GM20000 (cell line): ENCODE measurements at regions not wholly inside any gene's neighbourhood (a gene's known extent, or its start where the extent isn't known, plus 50 kb on each side); places are given as distances from the start of the nearest gene placed in this dataset.

Source experiments
- DNase-seq: peaks from one replicate; pipeline ENCODE4 v3.0.0; 2012; ENCODE audit warnings: low spot score
- TF ChIP-seq, protein P1 (sequence below): IDR thresholded peaks from 2 replicates; pipeline ENCODE4 v1.5.1; 2012; ENCODE audit warnings: mild to moderate bottlenecking, control low read depth; ENCODE audit errors: extremely low read depth, missing control alignments

DNA sequence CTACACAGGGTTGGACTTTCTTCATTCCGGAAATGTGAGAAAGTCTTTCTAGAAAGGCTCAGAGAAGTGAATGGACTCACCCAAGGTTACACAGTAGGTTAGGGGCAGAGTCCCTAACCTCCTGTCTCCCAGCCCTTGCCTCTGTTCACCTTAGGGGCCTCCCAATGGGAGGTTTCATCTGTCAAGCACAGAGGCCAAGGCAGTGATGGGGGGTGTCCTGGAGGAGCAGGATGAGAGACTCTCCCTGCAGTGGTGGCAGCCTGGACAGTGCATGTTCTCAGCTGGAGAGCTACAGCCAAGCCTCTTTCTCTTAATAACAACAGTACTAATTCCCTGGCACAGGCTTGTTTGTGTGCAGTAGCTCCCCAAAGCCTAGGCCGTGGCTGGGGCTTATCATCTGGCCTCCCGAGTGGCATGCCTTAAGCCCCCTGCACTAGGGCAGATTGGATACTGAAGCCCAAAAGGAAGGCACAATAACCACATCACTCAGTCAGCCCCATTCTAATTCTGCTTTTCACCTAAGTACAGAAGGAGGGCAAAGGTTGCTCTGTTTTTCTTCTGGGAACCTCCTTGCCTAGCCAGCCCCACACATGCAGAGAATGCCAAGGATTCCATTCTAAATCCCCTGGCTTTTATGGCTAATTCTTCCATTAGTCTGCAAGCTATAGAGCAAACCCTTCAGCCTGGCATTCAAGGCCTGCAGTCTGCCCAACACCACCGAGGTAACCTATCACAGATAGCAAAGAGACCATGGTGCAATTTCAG is 50.2 kb upstream of the XPA start:
- TF ChIP-seq, protein P1, sequence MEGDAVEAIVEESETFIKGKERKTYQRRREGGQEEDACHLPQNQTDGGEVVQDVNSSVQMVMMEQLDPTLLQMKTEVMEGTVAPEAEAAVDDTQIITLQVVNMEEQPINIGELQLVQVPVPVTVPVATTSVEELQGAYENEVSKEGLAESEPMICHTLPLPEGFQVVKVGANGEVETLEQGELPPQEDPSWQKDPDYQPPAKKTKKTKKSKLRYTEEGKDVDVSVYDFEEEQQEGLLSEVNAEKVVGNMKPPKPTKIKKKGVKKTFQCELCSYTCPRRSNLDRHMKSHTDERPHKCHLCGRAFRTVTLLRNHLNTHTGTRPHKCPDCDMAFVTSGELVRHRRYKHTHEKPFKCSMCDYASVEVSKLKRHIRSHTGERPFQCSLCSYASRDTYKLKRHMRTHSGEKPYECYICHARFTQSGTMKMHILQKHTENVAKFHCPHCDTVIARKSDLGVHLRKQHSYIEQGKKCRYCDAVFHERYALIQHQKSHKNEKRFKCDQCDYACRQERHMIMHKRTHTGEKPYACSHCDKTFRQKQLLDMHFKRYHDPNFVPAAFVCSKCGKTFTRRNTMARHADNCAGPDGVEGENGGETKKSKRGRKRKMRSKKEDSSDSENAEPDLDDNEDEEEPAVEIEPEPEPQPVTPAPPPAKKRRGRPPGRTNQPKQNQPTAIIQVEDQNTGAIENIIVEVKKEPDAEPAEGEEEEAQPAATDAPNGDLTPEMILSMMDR = no peak
- DNase-seq = no peak

GRCh38 chr9:97748525-97748924 is 51.4 kb upstream of the XPA start:
- TF ChIP-seq, protein P1 = no peak

GRCh38 chr9:97749928-97750327 is 52.8 kb upstream of the XPA start:
- TF ChIP-seq, protein P1 = no peak
- DNase-seq = no peak

More at GRCh38 chr9:97748525-97748924, 51.4 kb upstream of the XPA start:
- DNase-seq = no peak

- TF ChIP-seq, protein P1 = no peak
- DNase-seq = no peak
These were observed 54.4 kb upstream of the XPA start for GRCh38 chr9:97751531-97751930.

DNA sequence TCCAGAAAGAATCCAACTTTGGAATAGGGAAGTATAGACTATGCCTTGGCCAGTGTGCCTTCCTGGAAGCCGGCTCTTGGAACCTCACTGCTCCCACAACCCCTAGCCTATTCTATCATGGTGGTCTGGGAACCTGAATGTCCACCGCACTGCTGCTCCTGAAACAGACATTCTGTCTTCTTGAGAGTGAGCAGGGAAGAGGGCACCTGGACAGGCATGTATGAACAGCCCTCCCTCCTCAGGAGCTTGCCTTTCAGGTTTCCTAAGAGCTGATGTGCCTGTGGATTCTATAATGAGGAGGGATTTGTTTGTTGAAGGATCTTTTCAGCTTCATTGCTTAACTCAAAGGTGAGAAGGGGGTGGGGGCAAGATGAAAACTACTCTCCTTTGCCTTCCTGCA is 55.1 kb upstream of the XPA start:
- DNase-seq = no peak
- TF ChIP-seq, protein P1 = no peak

- DNase-seq = no peak
- TF ChIP-seq, protein P1 = no peak
These were observed 56.2 kb upstream of the XPA start for GRCh38 chr9:97753364-97753763.

- no peak for DNase-seq
- TF ChIP-seq, protein P1 = no peak
These were observed 56.8 kb upstream of the XPA start for GRCh38 chr9:97753975-97754374.
